Activated CD4-positive, CD25-positive, alpha-beta regulatory T cell (primary cell): ENCODE measurements at regions not wholly inside any gene's neighbourhood (a gene's known extent, or its start where the extent isn't known, plus 50 kb on each side); places are given as distances from the start of the nearest gene placed in this dataset.
"Not testable (repeated sequence)": the region's sequence is repeated elsewhere in the genome, so short reads cannot be mapped to it uniquely, and the experiment has no call there.

Experiments
- DNase-seq, 4 experiments: peaks; one replicate each; lab custom pipeline; 2025; lab: John Stamatoyannopoulos, UW

DNA sequence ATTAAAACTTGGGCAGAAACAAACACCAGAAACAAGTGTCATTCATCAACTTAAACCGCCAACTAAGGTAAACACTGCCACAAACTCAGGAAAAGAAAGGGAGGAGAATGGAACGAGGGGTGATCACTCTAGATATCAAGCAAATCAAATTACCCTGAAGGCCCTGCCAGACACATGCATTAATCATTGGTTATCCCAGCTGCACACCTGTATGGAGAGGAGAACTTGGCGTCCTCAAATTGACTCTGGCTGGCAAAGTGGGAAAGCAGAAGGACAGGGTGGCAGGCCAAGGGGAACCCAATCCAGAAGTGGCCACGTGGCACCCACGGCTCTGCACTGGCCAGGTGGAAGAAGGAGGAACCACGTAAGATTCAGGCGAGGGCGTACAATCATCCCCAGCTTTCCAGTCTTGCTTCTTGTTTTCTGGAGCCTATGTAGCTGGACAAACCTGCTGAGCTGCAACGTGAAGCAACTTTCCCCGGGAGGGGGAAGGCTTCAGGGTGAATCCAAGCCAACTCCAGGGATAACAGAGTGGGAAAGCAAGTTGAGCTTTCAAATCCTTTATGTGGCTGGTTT, 156.2 kb upstream of the JARID2 start:
- no peak for DNase-seq

DNA sequence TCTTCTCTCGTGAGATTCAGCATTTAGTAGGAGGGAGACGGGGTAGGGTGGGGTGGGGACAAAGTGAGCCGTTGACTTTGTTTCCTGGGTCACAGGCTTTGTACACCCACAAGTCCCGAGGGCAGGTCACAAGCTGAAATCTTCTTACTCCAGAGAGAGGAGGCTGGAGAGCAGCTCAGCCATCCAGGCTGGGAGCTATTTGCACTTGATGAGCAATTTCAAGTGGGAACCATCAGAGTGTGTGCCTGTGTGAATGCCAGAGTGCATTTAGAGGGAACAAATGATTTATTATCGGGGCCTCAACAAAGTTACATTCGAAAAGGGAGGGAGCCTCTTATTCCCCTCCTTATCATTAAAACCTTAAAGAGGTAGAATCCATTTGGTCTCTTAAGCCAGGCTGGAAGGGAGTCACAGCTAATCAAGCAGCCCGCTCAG, 155.7 kb upstream of the JARID2 start:
- no peak for DNase-seq

DNA sequence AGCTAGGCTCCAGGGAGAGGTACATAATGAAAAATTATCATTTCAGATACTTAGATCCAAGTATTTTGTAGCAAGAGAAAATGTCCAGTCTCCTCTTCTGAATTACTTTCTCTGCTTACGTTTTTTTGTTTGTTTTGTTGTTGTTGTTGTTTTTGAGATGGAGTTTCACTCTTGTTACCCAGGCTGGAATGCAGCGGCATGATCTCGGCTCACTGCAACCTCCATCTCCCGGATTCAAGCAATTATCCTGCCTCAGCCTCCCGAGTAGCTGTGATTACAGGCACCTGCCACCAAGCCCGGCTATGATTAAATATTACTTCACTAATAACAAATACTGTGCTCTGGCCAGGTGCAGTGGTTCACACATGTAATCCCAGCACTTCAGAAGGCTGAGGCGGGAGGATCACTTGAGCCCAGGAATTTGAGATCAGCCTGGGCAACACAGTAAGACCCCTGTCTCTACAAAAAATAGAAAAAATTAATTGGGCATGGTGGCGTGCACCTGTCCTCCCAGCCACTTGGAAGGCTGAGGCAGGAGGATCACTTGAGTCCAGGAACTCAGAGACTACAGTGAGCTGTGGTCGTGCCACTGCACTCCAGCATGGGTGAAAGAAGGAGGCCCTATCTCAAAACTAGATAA, 155.0 kb upstream of the JARID2 start:
- DNase-seq = no peak

DNA sequence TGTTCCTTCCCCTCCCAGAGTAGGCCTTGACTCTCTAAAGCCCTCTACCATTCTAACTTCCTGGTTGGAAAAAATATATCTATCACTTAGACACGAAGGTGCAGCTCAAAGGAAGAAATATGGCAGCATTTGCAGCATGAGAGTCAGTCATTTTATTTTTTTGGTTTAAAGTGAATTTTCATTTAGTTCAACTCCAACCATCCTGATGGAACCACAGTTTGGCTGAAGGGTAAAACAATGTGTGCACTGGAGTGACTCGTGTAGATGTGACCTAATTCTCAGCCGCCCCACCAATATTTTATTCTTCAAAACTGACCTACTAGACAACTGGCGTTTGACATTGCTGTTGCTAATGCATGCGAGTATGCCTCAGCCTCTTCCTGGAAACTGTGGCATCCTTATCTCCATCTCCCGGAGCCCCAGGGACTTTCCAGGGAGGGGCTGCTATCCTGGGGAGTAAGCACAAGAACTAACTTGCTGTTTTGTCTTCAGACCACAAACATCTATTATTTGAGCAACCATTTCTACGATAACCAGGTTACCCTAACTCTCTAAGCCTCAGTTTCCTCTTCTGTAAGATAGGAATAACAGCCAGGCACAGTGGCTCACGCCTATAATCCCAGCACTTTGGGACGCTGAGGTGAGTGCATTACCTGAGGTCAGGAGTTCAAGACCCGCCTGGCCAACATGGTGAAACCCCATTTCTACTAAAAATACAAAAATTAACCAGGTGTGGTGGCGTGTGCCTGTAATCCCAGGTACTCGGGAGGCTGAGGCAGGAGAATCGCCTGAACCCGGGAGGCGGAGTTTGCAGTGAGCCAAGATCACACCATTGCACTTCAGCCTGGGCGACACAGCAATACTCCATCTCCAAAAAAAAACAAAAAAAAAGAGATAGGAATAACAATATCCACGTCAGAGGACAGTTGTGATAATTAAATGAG, 148.7 kb upstream of the JARID2 start:
- DNase-seq = no peak

DNA sequence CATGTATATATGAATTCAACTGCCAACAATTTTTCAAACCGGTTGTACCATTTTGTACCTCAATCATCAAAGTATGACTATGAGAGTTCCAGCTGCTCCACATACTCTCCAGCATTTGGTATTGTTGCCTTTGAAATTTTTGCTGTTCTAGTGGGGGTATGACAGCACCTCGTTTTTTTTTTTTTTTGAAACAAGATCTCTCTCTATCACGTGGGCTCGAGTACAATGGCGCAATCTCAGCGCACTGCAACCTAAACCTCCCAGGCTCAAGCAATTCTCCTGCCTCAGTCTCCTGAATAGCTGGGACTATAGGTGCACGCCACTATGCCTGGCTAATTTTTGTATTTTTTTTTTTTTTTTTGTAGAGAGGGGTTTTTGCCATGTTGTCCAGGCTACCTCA, 144.7 kb upstream of the JARID2 start:
- no peak for DNase-seq

DNA sequence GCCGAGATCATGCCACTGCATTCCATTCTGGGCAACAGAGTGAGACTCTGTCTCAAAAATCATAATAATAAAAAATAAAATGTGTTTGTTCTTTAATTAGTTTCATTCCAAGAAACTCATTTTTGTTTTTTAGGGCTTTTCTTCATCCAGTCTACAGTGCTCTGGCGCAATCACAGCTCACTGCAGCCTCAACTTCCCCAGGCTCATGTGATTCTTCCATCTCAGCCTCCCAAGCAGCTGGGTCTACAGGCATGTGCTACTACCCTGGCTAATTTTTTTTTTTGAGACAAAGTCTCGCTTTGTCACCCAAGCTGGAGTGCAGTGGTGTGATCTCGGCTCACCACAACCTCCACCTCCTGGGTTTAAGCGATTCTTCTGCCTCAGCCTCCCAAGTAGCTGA, 143.6 kb upstream of the JARID2 start:
- no peak for DNase-seq

DNA sequence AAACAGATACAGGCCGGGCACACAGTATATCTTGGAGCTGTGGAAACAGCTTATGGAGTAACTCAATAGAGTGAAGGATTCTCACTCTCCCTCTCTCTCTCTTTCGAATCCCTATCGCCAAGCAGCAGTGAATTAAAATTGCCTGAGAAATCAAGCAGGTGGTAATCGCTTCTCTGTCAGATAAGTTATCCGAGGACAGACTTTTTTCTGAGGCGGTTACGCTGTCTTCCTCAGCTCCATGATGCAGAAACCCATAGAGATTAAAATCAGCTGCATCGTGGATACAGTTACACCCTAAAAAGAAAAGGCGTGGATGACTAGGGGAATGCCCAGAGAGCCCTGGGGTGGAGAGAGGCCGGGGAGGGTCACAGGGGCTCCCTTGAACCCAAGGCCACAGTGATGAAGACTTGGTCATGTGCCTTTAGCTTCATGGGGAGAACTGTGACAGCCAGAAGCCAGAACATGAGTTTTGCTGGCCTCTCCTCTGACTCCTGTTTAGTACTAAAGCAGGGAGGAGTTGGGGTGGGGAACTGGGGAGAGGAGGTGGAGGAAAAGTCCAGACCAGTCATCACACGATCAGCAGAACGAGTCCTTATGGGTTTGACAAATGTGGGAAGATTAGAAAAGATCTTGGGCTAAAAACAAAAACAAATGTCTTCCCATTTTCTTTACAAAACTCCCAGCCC, 138.8 kb upstream of the JARID2 start:
- no peak for DNase-seq

DNA sequence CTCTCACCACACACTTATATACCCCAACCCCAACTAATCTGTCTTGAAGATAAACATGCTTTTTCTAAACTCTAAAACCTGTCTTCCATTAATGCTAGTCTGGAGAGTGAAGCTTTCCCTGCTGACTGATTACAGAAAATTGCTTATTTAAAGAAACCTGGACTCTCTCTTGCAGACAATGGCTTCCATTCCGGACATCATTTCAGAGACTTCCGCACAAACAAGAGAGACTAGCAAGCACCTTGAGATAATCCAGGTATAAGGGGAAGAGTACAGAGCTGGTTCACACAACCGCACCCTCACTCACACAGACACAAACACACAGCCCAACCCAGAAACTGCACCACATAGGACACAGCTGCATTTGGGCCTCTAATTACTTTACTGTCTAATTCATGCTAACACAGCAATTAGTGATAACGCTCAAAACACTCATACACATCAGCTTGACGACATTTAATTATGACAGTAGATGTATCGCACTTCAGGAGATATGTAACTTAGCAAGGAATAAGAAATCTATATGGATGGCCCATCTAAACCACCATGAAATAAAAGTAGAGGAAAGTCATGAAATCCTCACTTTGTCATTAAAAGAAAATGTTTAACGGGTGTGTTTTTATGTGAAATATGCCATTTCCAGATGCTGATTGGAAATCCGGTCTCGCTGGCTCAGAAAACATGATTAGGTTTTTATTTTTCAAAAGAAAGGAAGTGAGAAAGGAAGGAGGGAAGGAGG, 138.1 kb upstream of the JARID2 start:
- DNase-seq = no peak

DNA sequence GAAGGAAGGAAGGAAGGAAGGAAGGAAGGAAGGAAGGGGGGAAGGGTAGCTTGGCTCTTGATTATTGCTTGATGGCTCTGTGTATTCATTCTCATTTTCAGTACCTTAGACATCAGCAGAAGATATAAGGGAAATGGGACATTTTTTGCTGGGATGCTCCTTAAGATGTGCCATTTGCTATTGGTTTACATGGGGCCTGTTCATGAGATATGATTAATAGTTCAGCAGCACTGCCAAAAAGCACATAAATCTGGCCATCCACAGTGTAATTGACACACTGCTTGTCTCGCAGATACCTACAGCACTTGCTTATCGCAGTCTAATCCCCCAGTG, 137.5 kb upstream of the JARID2 start:
- no peak for DNase-seq

DNA sequence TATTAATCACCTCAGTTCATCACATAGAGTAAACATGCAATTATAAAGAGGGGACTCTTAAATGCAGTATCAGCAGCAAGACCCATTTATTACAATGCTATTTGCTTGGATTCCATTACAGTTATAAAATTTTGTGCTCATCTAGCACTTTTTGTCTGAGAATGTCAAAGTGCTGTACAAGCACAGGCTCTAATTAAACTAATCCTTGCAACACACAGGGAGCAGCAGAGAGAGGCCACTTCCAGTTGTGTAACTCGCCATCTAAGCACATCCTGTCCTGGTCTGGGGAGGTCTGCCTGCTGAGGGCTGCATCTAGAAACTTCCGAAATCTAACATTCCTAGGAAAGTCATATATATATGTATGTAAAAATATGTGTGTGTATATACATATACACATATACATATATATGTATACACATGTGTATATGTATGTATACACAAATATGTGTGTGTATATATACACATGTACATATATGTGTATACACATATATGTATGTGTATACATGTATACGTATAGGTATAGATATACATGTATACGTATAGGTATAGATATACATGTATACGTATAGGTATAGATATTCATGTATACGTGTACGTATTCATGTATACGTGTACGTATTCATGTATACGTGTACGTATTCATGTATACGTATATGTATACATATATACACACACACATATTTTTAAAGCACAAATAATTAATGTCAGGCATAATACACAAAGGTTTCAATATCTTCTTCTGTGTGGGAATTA, 136.4 kb upstream of the JARID2 start:
- no peak for DNase-seq

DNA sequence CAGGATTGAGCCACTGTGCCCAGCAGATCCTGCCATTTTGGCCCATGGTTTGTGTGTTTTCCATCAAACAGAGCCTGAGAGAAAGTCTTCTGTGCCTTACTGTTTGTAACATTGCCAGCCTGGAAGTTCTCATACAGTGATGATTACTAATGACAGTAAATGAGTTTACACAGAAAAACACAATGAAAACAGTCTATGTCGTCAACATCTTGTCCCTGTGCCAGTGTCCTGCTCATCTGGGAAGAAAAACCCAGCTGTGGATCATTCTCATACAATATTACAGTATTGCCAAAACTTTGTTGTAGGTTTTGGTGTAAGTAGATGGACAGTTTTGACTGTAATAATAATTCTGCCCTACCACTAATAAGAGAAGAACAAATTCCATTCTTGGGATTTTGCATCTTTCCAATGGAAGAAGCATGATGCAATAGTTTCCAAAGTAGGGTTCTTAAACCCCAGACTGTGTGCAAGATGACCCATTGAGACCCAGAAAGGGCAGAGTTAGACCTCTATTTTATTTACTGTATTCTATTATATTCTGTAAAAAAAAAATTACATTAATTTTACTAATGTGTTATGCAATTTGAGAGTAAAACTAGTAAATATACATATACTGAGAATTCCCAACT, 135.0 kb upstream of the JARID2 start:
- no peak for DNase-seq

DNA sequence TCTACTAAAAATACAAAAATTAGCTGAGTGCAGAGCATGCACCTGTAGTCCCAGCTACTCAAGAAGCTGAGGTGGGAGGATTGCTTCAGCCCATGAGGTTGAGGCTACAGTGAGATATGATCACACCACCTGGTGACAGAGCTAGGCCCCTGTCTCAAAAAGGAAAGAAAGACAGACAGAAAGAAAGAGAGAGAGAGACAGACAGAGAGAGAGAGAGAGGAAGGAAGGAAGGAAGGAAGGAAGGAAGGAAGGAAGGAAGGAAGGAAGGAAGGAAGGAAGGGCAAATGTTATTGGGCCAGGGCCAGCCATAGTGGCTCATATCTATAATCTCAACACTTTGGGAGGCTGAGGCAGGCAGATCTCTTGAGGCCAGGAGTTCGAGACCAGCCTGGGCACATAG, 134.3 kb upstream of the JARID2 start:
- DNase-seq = not testable (repeated sequence)

DNA sequence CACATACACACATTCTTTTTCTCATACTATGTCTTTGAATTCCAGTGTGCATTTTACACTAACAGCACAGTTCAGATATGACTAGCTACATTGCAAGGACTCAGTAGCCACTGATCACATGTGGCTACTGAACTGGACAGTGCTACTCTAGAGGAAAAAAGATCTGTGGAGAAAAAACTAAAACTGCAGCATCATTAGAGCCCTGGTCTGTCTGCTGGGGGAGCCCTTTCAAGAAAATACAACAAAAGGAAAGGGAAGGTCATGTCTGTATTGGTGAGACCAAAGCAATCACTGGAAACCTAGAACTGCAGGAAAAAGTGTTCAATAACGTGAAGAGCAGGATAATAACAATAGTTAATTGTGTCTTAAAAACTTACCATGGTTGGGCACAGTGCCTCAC, 132.3 kb upstream of the JARID2 start:
- DNase-seq = no peak

DNA sequence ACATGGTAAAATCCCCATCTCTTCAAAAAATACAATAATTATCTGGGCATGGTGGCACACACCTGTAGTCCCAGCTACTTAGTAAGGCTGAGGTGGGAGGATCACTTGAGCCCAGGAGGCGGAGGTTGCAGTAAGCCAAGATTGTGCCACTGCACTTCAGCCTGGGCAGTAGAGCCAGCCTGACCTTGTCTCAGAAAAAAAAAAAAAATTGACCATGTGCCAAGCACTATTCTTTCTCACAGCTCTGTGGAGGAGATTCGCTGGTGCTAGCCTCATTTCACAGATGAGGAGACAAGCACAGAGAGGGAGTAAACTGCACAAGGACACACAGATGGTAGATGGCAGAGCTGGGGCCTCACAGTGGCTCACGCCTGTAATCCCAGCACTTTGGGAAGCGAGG, 131.8 kb upstream of the JARID2 start:
- DNase-seq = no peak

DNA sequence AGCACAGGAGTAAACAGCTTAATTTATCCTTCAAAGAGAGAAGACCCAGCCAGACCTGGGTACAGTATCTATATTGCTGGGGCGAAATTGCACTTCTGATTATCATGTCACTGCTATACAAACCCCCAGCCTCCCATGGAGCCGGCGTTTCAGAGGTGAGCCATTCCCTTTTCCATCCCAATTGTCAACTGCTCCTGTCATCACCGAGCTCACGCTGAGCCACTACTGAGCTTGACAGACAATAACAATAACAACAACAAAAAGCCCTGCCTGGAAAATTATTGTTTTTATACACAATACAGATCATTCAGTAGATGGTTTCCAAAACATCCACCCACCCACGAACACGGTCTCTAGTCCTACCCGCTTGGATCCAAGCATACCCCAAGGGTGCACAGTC, 129.0 kb upstream of the JARID2 start:
- DNase-seq = no peak

DNA sequence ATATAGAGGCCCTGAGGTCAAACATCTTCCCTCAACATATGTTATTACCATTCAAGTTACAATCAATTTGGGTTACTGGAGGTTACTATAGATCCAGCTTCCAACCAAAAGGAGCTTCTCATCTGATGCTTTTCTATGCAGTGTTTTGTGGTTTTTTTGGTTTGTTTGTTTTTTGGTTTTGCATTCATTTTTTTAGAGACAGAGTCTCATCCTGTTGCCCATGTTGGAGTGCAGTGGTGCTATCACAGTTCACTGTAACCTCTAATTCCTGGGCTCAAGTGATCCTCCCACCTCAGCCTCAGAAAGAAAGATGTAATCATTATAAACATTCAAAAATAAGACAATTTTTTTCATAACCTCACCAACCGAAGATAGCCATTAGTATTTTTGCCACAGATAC, 124.4 kb upstream of the JARID2 start:
- no peak for DNase-seq

DNA sequence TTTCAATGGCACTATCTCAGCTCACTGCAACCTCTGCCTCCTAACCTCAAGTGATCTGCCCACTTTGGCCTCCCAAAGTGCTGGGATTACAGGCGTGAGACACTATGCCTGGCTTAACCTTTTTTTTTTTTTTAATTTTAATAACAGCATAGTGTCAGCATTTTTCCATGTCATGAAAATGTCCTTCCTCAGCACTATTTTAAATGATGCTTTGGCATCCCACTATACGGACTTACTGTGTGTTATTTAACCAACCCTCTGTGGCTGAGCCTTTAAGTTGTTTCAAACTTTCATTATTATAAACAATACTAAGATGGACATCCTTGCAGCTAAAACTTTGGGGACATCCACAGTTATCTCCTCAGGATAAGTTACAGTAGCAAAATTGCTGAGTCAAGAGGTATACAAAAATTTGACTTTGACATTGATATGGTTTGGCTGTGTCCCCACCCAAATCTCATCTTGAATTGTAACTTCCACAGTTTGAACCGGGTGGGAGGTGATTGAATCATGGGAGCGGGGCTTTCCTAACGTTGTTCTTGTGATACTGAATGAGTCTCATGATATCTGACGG, 123.8 kb upstream of the JARID2 start:
- DNase-seq = no peak

DNA sequence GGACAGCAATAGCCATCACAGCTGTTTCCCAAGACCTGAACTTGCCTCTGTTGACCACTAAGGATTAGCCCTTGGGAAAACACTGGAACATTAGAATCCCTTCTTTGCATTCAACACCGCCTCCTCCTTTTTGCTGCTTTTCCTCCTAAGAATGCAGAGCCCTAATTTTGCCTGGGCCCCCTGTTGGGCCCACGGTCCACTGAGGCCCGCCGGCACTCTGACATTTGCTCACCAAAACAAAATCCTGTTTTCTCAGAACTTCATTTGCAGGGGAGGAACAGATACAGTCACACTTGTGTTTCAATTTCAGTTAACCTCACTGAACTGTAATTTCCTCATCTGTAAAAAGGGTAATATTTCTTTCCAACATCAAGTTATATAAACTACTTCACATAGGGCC, 116.0 kb upstream of the JARID2 start:
- DNase-seq = no peak

DNA sequence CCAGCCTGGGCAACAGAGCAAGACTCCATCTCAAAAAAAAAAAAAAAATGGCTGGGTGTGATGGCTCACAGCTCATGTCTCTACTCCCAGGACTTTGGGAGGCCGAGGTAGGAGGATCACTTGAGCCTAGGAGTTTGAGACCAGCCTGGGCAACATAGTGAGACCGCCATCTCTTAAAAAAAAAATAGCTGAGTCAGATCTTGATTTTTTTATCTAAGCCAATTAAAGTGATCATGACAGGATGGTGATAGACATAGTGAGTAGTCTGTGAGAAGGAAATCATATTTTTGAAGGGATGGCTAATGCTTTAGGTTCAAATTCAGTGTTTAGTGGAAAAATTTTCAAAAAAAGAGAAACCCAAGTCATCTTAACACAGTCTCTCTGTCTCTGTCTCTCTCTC, 114.6 kb upstream of the JARID2 start:
- no peak for DNase-seq

DNA sequence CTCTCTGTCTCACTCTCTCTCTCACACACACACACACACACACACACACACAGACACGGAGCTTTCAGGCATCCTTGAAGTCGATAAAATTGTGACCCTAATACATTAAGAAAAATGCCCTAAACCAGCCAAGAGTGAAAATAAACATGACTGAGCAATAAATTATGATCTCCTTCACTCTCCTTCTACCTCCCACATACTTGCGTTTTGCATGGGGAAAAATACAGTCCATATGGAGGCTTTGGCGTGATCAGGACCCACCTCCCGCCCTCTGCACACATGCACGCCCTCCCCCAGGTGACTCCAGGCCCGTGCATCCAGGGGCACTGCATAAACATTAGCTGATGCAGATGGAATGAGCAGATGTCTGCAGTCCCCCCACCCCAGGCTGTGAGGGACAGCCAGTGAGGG, 114.2 kb upstream of the JARID2 start:
- DNase-seq = no peak
